H54 (cell line): ENCODE measurements at regions not wholly inside any gene's neighbourhood (a gene's known extent, or its start where the extent isn't known, plus 50 kb on each side); places are given as distances from the start of the nearest gene placed in this dataset.

Source experiments
- DNase-seq: peaks from one replicate; pipeline ENCODE4 v3.0.0; 2011; ENCODE audit warnings: low spot score, mixed read lengths; ENCODE audit not compliant: insufficient read length
- FAIRE-seq: peaks from 3 replicates; lab custom pipeline; 2011; peaks lifted over from hg19 to GRCh38; lab: Jason Lieb, UNC
- POLR2A ChIP-seq: IDR thresholded peaks from 2 replicates; pipeline ENCODE4 v1.6.1; 2011; ENCODE audit warnings: low read depth, mild to moderate bottlenecking, low read length

GRCh38 chr7:11221984-11222383, 248.3 kb downstream of the PHF14 start:
- FAIRE-seq (no peak), DNase-seq (no peak)
- TF ChIP-seq POLR2A, result no peak

- no peak for TF ChIP-seq POLR2A
- DNase-seq, result no peak
- no peak for FAIRE-seq
These were observed 250.9 kb downstream of the PHF14 start for GRCh38 chr7:11224535-11224934.

- TF ChIP-seq POLR2A, result no peak
- DNase-seq (no peak), FAIRE-seq (peak; percentile 72)
These were observed 254.8 kb downstream of the PHF14 start for GRCh38 chr7:11228515-11228914.

- no peak for TF ChIP-seq POLR2A
- DNase-seq, result no peak
- no peak for FAIRE-seq
These were observed 257.5 kb downstream of the PHF14 start for GRCh38 chr7:11231190-11231589.

DNA sequence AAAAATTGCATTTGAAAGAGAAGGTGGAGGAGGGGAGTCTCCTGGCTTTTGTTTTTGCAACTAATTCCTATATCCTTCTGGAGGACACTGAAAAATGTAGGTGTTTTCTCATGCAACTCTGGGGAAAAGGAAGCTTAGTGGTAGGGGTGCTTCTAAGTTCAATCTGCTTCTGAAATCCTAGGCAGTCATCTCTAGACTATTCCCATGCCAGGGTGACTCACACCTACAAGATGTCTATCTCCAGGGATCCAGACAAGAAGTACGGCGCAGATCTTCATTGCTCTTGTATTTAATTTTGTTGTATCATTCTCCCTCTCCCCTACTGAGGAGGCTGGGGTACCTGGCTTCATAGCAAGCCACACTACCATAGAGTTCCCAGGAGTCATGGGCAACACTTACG, 258.8 kb downstream of the PHF14 start:
- DNase-seq (no peak), FAIRE-seq (no peak)
- no peak for TF ChIP-seq POLR2A

DNA sequence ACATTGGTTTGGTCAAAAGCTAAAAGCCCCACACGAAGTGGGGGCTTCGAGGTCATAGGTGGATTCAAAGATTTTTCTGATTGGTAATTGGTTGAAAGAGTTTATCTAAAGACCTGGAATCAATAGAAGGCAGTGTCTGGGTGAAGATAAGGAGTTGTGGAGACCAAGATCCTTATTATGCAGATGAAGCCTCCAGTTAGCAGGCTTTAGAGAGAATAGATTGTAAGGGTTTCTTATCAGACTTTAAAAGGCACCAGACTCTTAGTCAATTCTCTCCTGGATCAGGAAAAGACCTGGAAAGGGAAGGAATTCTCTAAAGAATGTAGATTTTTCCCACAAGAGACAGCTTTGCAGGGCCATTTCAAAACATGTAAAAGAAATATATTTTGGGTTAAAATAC, 260.2 kb downstream of the PHF14 start:
- FAIRE-seq, result no peak

DNA sequence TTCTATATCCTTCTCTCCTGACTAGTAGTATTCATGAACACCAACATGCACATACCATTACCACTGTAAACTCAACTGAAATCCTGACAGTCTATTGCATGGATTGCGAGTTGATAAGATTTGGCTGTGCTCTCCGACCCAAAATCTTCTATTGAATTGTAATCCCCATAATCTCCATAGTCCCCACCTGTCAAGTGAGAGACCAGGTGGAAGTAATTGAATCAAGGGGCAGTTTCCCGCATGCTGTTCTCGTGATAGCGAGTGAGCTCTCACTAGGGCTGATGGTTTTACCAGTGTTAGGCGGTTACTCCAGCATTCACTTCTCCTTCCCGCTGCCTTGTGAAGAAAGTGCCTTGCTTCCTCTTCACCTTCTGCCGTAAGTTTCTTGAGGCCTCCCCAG, 261.8 kb downstream of the PHF14 start:
- DNase-seq (no peak), FAIRE-seq (no peak)
- TF ChIP-seq POLR2A, result no peak

More for the DNA sequence above, 260.2 kb downstream of the PHF14 start:
- no peak for DNase-seq
- no peak for TF ChIP-seq POLR2A

- DNase-seq, result no peak
- no peak for TF ChIP-seq POLR2A
- no peak for FAIRE-seq
These were observed 263.0 kb downstream of the PHF14 start for GRCh38 chr7:11236680-11237079.

- no peak for TF ChIP-seq POLR2A
- FAIRE-seq (peak; percentile 74), DNase-seq (peak; percentile 9)
These were observed 264.1 kb downstream of the PHF14 start for GRCh38 chr7:11237742-11238141.

- DNase-seq (peak; percentile 15), FAIRE-seq (peak; percentile 57)
- TF ChIP-seq POLR2A, result no peak
These were observed 265.6 kb downstream of the PHF14 start for GRCh38 chr7:11239316-11239715.

DNA sequence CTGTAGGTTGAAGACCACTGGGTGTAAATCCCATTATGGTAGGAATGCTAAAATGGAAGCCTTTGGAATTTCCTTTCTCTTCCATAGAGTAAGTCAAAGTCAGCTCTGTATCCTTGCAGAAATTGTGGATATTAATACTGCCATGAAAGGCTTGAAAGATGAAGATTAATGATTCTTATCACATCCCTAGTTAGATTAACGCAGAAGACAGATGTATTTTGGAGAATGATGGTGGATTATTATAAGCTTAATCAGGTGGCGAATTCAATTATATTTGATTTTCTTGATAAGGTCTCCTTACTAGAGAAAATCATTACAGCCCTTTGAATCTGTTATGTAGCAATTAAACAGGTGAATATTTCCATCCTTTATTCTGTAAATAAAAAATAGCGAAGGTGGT, 270.1 kb downstream of the PHF14 start:
- TF ChIP-seq POLR2A, result no peak
- FAIRE-seq (no peak), DNase-seq (no peak)

DNA sequence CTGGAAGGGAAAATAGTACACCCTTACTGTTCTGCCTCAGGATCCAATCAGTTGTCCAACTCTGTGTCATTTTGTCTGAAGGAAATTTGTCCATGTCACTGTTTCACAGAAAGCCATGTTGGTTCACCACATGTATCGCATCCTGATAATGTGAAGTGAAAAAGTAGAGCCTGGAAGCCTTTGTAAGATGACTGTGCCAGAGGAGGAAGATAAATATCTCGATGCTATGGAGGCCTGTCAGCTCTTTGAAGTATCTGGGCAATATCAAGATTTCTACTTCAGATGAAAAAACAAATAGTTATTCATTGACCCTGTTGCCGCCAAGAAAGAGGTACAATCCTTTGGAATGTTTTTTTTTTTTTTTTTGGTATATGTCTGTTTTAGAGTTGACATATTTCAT, 270.5 kb downstream of the PHF14 start:
- no peak for DNase-seq
- no peak for FAIRE-seq
- no peak for TF ChIP-seq POLR2A

- TF ChIP-seq POLR2A, result no peak
- FAIRE-seq, result no peak
- DNase-seq, result no peak
These were observed 273.9 kb downstream of the PHF14 start for GRCh38 chr7:11247545-11247944.

DNA sequence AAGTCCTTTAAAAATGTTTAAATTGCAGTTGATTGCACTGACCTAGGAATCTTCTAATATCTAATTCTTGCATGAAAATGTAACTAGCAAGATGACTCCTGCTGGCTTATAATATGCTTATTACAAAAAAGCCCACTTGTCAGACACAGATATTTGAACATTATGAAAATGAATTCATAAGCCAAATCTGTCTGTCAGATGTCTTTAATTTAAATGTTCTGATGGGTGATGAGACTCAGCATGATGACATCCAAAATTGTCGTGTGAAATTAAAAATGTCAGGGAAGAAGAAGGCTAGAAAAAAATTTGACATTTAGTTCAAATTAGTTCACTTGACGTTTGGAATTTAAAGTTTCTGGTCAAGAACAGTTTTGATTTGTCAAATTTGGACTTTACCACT, 277.8 kb downstream of the PHF14 start:
- DNase-seq (no peak), FAIRE-seq (no peak)
- no peak for TF ChIP-seq POLR2A

DNA sequence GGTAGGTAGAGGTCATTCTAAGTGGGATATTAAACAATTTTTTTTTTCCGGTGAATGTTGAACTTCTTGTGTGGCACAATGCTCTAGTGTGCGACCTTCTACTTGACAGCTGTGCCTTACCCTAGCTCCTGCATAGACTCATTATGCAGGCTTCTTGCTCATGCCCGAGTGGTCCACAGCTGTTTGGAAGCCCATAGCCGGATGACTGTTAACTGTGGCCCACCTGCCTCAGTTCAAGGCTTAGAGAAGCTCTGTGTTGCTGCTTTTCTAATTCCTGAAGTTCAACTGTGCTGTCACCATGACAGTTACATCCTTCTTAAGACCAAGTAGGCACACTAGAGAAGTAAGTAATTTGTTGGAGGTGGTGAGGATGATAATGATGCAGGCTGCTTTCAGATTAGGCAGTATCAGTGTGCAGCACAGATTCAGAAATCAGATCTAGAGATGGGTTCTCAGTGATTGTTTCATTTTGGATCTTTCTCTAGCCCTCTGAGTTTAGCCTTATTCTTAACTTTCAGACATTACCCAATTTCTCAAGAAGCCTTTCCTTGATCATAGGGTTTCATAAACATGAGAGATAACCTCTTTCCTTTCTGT, 278.4 kb downstream of the PHF14 start:
- FAIRE-seq, result no peak

More for the DNA sequence above, 278.4 kb downstream of the PHF14 start:
- TF ChIP-seq POLR2A, result no peak
- DNase-seq, result no peak
